Fibroblast of peridontal ligament (primary cell): ENCODE measurements at regions not wholly inside any gene's neighbourhood (a gene's known extent, or its start where the extent isn't known, plus 50 kb on each side); places are given as distances from the start of the nearest gene placed in this dataset.
"Not testable (repeated sequence)": the region's sequence is repeated elsewhere in the genome, so short reads cannot be mapped to it uniquely, and the experiment has no call there.

Source experiments
- DNase-seq: peaks from one replicate; pipeline ENCODE4 v3.0.0-alpha.2; 2010; ENCODE audit errors: extremely low read depth

- peak; percentile 88 for DNase-seq
Observed at GRCh38 chr6:140774080-140774505, 1358.6 kb upstream of the GJE1 start.

GRCh38 chr6:140773276-140773675 lies 1359.4 kb upstream of the GJE1 start:
- no peak for DNase-seq

- no peak for DNase-seq
Observed at GRCh38 chr6:140772576-140772975, 1360.1 kb upstream of the GJE1 start.

GRCh38 chr6:140768133-140768532 lies 1364.6 kb upstream of the GJE1 start:
- no peak for DNase-seq

GRCh38 chr6:140766999-140767398 lies 1365.7 kb upstream of the GJE1 start:
- DNase-seq, result peak; percentile 38

- no peak for DNase-seq
Observed at GRCh38 chr6:140758169-140758877, 1374.4 kb upstream of the GJE1 start.

- no peak for DNase-seq
Observed at GRCh38 chr6:140752234-140752633, 1377.8 kb upstream of the CITED2 start.

- no peak for DNase-seq
Observed at GRCh38 chr6:140747114-140747513, 1372.7 kb upstream of the CITED2 start.

- DNase-seq, result peak; percentile 74
Observed at GRCh38 chr6:140744659-140745320, 1370.3 kb upstream of the CITED2 start.

- DNase-seq, result peak; percentile 78
Observed at GRCh38 chr6:140736231-140736630, 1361.8 kb upstream of the CITED2 start.

- DNase-seq, result no peak
Observed at GRCh38 chr6:140732991-140733390, 1358.5 kb upstream of the CITED2 start.

- no peak for DNase-seq
Observed at GRCh38 chr6:140732155-140732554, 1357.7 kb upstream of the CITED2 start.

- DNase-seq, result no peak
Observed at GRCh38 chr6:140731741-140732140, 1357.3 kb upstream of the CITED2 start.

- no peak for DNase-seq
Observed at GRCh38 chr6:140729521-140729920, 1355.1 kb upstream of the CITED2 start.

GRCh38 chr6:140718021-140718420 lies 1343.6 kb upstream of the CITED2 start:
- DNase-seq, result no peak

GRCh38 chr6:140713495-140713894 lies 1339.0 kb upstream of the CITED2 start:
- DNase-seq, result no peak

- DNase-seq, result no peak
Observed at GRCh38 chr6:140711019-140711613, 1336.7 kb upstream of the CITED2 start.

GRCh38 chr6:140708441-140708840 lies 1334.0 kb upstream of the CITED2 start:
- no peak for DNase-seq

- not testable (repeated sequence) for DNase-seq
Observed at GRCh38 chr6:140704008-140704407, 1329.6 kb upstream of the CITED2 start.

GRCh38 chr6:140697585-140697984 lies 1323.1 kb upstream of the CITED2 start:
- DNase-seq, result no peak

GRCh38 chr6:140684776-140685550 lies 1310.5 kb upstream of the CITED2 start:
- no peak for DNase-seq
